ENCODE measurements at regions not wholly inside any gene's neighbourhood (a gene's known extent, or its start where the extent isn't known, plus 50 kb on each side); places are given as distances from the start of the nearest gene placed in this dataset.

DNA sequence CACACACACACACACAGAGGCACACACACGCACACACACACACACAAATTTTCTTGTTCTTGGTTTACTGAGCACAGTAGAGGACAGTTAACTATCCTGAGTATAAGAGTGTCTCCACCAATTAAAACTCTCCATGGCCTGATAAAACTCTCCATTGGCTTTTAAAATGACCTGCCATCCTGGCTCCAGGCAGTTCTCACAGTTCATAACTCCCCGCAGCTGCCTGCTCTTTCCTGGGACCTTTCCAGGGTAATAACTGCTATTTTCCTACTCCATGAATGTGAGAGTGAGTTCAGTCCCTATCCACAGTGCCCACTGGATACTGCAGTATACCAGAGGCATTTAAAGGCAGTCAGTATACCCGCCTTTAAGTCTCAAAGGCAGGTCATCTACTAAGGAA, 351.5 kb downstream of the PLPP3 start:
- H3K4me3 ChIP-seq (ENCODE audit: low read length) = no peak overlapping the region
- no peaks in the 10 kb centered on the region for H3K27me3 ChIP-seq (ENCODE audit: control insufficient read depth, insufficient read depth, low read length)
- no peak overlapping the region for H3K27ac ChIP-seq (ENCODE audit: low read length)
- DNase-seq (ENCODE audit: low read depth, low spot score) = no peak
- no peaks in the 10 kb centered on the region for H3K4me1 ChIP-seq (ENCODE audit: control insufficient read depth, insufficient read depth, low read length)
- no CpG with 5 or more reads among the region's 3 CpGs for WGBS (ENCODE audit: insufficient coverage, insufficient read length)
- H3K9me3 ChIP-seq (ENCODE audit: control insufficient read depth, insufficient read depth, low read length) = no peaks in the 10 kb centered on the region
- H3K36me3 ChIP-seq (ENCODE audit: control insufficient read depth, insufficient read depth, low read length) = no peaks in the 10 kb centered on the region

DNA sequence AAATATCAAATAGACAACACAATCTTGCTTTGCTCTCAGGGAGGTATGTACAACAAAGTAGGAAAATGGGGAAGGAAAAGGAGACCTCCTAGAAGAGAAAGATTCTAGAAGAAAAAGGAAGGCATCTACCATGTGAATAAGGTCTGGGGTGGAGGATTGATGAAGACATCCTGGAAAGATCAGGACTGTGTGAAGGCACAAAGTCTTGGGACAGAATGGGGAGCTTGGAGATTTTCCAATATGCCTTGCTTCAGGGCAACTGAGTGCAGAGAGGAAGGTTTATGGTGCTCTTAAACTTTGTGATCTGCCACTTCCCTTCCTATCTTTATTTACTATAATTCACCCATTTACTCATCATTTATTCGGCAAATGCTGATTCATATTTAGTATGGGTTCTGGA, 352.0 kb downstream of the PLPP3 start:
- no peaks in the 10 kb centered on the region for H3K9me3 ChIP-seq (ENCODE audit: control insufficient read depth, insufficient read depth, low read length)
- no peaks in the 10 kb centered on the region for H3K27me3 ChIP-seq (ENCODE audit: control insufficient read depth, insufficient read depth, low read length)
- no peak overlapping the region for H3K27ac ChIP-seq (ENCODE audit: low read length)
- DNase-seq (ENCODE audit: low read depth, low spot score) = no peak
- no peaks in the 10 kb centered on the region for H3K4me1 ChIP-seq (ENCODE audit: control insufficient read depth, insufficient read depth, low read length)
- no peak overlapping the region for H3K4me3 ChIP-seq (ENCODE audit: low read length)
- no peaks in the 10 kb centered on the region for H3K36me3 ChIP-seq (ENCODE audit: control insufficient read depth, insufficient read depth, low read length)
- no CpG with 5 or more reads among the region's 1 CpG for WGBS (ENCODE audit: insufficient coverage, insufficient read length)

DNA sequence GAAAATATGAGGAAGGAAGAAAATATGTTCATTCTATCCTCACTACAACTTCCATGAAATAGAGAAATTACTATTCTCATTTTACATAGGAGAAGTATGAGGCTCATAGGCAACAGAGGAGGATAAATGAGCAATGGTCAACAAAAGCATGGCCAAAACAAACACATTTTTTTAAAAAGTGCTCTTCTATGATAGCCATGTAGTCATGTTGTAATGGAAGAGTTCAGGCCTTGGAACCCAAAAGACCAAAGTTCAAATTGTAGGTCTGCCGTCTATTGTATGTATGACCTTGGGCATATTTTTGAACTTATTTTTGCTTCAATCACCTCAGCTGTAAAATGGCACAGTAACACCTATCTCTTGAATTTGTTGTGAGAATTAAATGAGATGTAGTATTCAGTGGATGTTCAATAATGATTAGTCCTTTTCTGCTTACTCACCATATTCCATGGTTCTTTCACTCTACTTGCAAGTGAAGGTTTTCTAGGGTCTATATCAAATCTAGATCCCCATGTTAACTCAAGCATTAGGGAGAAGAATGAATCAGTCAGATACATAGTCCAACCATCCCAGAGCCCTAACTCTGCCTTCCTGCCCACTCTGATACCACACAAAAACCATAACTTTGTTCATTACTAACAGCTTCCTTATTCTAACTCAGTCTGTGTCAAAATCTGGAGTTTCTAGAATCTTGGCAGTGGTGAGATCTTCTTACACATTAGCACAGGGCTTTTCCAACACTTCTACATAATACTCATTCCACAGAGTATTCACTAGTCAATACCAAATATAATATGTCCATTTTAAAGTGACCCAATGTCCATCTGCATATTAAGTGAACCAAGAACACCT, 353.2 kb downstream of the PLPP3 start:
- Histone ChIP-seq H3K36me3 (ENCODE audit: control insufficient read depth, insufficient read depth, low read length) (no peaks in the 10 kb centered on the region), H3K4me1 (ENCODE audit: control insufficient read depth, insufficient read depth, low read length) (no peaks in the 10 kb centered on the region), H3K27ac (ENCODE audit: low read length) (no peak overlapping the region), H3K9me3 (ENCODE audit: control insufficient read depth, insufficient read depth, low read length) (no peaks in the 10 kb centered on the region), H3K4me3 (ENCODE audit: low read length) (no peak overlapping the region), H3K27me3 (ENCODE audit: control insufficient read depth, insufficient read depth, low read length) (no peaks in the 10 kb centered on the region)
- WGBS (ENCODE audit: insufficient coverage, insufficient read length) = no CpG with 5 or more reads among the region's 1 CpG
- DNase-seq (ENCODE audit: low read depth, low spot score) = no peak

DNA sequence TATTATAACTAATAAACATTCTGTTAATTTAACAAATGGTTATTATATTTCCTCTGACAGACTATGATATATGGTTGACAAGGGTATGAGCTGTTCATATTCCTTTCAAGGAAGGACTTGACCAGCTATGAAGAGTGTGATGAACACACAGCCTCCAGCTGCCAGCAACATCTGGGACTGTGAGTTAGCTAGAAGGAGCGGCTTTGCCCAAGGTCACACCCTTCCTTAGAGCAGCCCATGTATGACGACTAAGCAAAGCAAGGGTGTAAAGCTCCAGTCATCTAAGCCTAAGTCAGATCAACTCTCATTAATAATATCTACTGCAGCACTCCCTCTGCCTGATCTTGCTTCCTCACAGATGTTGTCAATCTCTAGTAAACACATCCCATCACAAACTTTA, 355.4 kb downstream of the PLPP3 start:
- Histone ChIP-seq H3K27ac (ENCODE audit: low read length) (no peak overlapping the region), H3K9me3 (ENCODE audit: control insufficient read depth, insufficient read depth, low read length) (no peaks in the 10 kb centered on the region), H3K36me3 (ENCODE audit: control insufficient read depth, insufficient read depth, low read length) (no peaks in the 10 kb centered on the region), H3K4me1 (ENCODE audit: control insufficient read depth, insufficient read depth, low read length) (no peaks in the 10 kb centered on the region), H3K4me3 (ENCODE audit: low read length) (no peak overlapping the region), H3K27me3 (ENCODE audit: control insufficient read depth, insufficient read depth, low read length) (no peaks in the 10 kb centered on the region)
- DNase-seq (ENCODE audit: low read depth, low spot score) = no peak
- WGBS (ENCODE audit: insufficient coverage, insufficient read length) = no CpG with 5 or more reads among the region's 2 CpGs

GRCh38 chr1:56222914-56223540, 356.3 kb downstream of the PLPP3 start:
- no peaks in the 10 kb centered on the region for H3K27me3 ChIP-seq (ENCODE audit: control insufficient read depth, insufficient read depth, low read length)
- H3K4me1 ChIP-seq (ENCODE audit: control insufficient read depth, insufficient read depth, low read length) = no peaks in the 10 kb centered on the region
- no peak overlapping the region for H3K4me3 ChIP-seq (ENCODE audit: low read length)
- H3K9me3 ChIP-seq (ENCODE audit: control insufficient read depth, insufficient read depth, low read length) = no peaks in the 10 kb centered on the region
- H3K36me3 ChIP-seq (ENCODE audit: control insufficient read depth, insufficient read depth, low read length) = no peaks in the 10 kb centered on the region
- no peak overlapping the region for H3K27ac ChIP-seq (ENCODE audit: low read length)
- DNase-seq (ENCODE audit: low read depth, low spot score) = no peak

DNA sequence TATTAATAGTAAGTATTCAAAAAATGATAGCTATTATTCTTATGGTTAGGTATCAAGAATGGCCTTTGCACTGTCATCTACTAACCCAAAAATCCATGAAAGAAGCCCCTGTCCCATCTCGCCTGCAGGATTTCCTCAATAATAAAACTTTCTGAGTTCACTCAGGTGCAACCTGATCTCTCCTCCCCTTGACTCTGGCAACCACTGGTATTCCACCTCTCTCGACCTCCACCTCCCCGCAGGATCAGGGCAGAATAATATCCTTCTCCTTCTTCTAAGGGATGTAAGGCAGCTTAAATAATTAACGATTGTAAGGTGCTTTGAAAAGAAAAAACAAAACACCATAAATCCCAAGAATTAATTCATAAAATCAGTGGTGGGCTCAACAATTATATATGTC, 359.3 kb downstream of the PLPP3 start:
- WGBS (ENCODE audit: insufficient coverage, insufficient read length) = no CpG with 5 or more reads among the region's 4 CpGs

DNA sequence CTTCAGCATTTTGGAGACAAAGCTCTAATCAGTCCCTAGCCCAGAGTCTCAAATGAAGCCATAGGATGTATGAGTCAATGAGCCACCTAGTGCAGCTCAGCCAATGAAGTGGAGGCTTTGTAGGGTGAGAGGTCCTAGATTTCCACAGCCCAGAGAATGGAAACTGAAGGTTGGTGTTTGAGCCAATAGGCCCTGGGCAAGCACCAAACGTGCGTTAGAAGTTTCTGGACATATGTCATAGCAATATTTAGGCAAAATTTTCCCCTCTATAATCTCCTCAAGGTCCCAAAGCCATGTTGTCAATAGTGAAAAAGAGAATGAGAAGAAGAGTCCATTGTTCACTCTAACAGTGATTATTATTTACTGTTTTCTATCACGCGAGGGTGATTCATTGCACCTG, 361.3 kb downstream of the PLPP3 start:
- Histone ChIP-seq H3K27ac (ENCODE audit: low read length) (no peak overlapping the region), H3K9me3 (ENCODE audit: control insufficient read depth, insufficient read depth, low read length) (no peaks in the 10 kb centered on the region), H3K4me1 (ENCODE audit: control insufficient read depth, insufficient read depth, low read length) (no peaks in the 10 kb centered on the region), H3K4me3 (ENCODE audit: low read length) (no peak overlapping the region), H3K36me3 (ENCODE audit: control insufficient read depth, insufficient read depth, low read length) (no peaks in the 10 kb centered on the region), H3K27me3 (ENCODE audit: control insufficient read depth, insufficient read depth, low read length) (no peaks in the 10 kb centered on the region)
- WGBS (ENCODE audit: insufficient coverage, insufficient read length) = no CpG with 5 or more reads among the region's 4 CpGs
- no peak for DNase-seq (ENCODE audit: low read depth, low spot score)

More for the DNA sequence above, 359.3 kb downstream of the PLPP3 start:
- H3K4me3 ChIP-seq (ENCODE audit: low read length) = no peak overlapping the region
- H3K9me3 ChIP-seq (ENCODE audit: control insufficient read depth, insufficient read depth, low read length) = no peaks in the 10 kb centered on the region
- H3K27ac ChIP-seq (ENCODE audit: low read length) = no peak overlapping the region
- no peak for DNase-seq (ENCODE audit: low read depth, low spot score)
- H3K36me3 ChIP-seq (ENCODE audit: control insufficient read depth, insufficient read depth, low read length) = no peaks in the 10 kb centered on the region
- no peaks in the 10 kb centered on the region for H3K4me1 ChIP-seq (ENCODE audit: control insufficient read depth, insufficient read depth, low read length)
- no peaks in the 10 kb centered on the region for H3K27me3 ChIP-seq (ENCODE audit: control insufficient read depth, insufficient read depth, low read length)

- H3K27ac ChIP-seq (ENCODE audit: low read length) = no peak overlapping the region
- WGBS (ENCODE audit: insufficient coverage, insufficient read length) = no CpG with 5 or more reads among the region's 4 CpGs
- no peak overlapping the region for H3K4me3 ChIP-seq (ENCODE audit: low read length)
- DNase-seq (ENCODE audit: low read depth, low spot score) = no peak
- no peaks in the 10 kb centered on the region for H3K9me3 ChIP-seq (ENCODE audit: control insufficient read depth, insufficient read depth, low read length)
- H3K36me3 ChIP-seq (ENCODE audit: control insufficient read depth, insufficient read depth, low read length) = no peaks in the 10 kb centered on the region
- no peaks in the 10 kb centered on the region for H3K4me1 ChIP-seq (ENCODE audit: control insufficient read depth, insufficient read depth, low read length)
- H3K27me3 ChIP-seq (ENCODE audit: control insufficient read depth, insufficient read depth, low read length) = no peaks in the 10 kb centered on the region
These were observed 363.1 kb downstream of the PLPP3 start for GRCh38 chr1:56216218-56216617.

DNA sequence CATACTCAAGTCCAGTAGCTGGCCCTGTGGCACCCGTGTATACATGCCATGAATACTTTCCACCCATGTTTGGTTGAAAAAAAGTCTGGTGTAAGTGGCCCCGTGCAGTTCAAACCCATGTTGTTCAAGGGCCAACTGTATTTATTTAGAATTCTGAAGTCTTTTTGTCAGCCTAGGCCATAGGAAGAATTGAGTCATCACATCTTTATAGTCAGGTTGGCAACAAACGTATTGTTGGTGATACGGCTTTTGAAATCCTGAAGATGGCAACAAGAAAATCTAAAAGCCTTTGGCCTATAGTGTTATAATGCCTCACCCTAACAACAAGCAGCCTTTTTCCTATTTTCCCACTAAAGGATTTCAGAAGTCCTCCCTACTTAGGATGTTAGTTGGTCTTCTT, 363.6 kb downstream of the PLPP3 start:
- no peaks in the 10 kb centered on the region for H3K27me3 ChIP-seq (ENCODE audit: control insufficient read depth, insufficient read depth, low read length)
- no peaks in the 10 kb centered on the region for H3K9me3 ChIP-seq (ENCODE audit: control insufficient read depth, insufficient read depth, low read length)
- H3K4me1 ChIP-seq (ENCODE audit: control insufficient read depth, insufficient read depth, low read length) = no peaks in the 10 kb centered on the region
- H3K4me3 ChIP-seq (ENCODE audit: low read length) = no peak overlapping the region
- no peak overlapping the region for H3K27ac ChIP-seq (ENCODE audit: low read length)
- no peaks in the 10 kb centered on the region for H3K36me3 ChIP-seq (ENCODE audit: control insufficient read depth, insufficient read depth, low read length)
- no peak for DNase-seq (ENCODE audit: low read depth, low spot score)
- no CpG with 5 or more reads among the region's 4 CpGs for WGBS (ENCODE audit: insufficient coverage, insufficient read length)

- DNase-seq (ENCODE audit: low read depth, low spot score) = no peak
- H3K4me3 ChIP-seq (ENCODE audit: low read length) = no peak overlapping the region
These were observed 364.3 kb downstream of the PLPP3 start for GRCh38 chr1:56215086-56215485.

DNA sequence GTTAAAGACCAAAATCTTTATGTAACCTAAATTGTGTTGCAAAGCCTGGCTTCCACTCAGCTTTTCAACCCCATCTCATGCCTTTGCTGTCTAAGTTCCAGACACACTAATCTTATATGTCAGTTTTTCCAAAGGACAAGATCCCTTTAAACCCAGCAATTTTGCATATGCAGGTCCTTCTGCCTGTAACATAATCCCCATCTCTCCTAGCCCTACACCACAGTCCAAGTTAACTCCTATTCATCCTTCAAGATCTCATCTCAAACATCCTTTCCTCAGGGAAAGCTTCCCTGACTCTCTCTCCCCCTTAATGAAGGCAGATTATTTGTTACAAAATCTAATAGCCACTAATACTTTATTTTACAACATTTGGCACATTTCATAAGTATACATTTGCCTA, 366.3 kb downstream of the PLPP3 start:
- Histone ChIP-seq H3K27ac (ENCODE audit: low read length) (no peak overlapping the region), H3K36me3 (ENCODE audit: control insufficient read depth, insufficient read depth, low read length) (no peaks in the 10 kb centered on the region), H3K9me3 (ENCODE audit: control insufficient read depth, insufficient read depth, low read length) (no peaks in the 10 kb centered on the region), H3K4me1 (ENCODE audit: control insufficient read depth, insufficient read depth, low read length) (no peaks in the 10 kb centered on the region), H3K27me3 (ENCODE audit: control insufficient read depth, insufficient read depth, low read length) (no peaks in the 10 kb centered on the region), H3K4me3 (ENCODE audit: low read length) (no peak overlapping the region)
- DNase-seq (ENCODE audit: low read depth, low spot score) = no peak

More at GRCh38 chr1:56215086-56215485, 364.3 kb downstream of the PLPP3 start:
- no CpG with 5 or more reads among the region's 3 CpGs for WGBS (ENCODE audit: insufficient coverage, insufficient read length)
- Histone ChIP-seq H3K9me3 (ENCODE audit: control insufficient read depth, insufficient read depth, low read length) (no peaks in the 10 kb centered on the region), H3K27ac (ENCODE audit: low read length) (no peak overlapping the region), H3K27me3 (ENCODE audit: control insufficient read depth, insufficient read depth, low read length) (no peaks in the 10 kb centered on the region), H3K4me1 (ENCODE audit: control insufficient read depth, insufficient read depth, low read length) (no peaks in the 10 kb centered on the region), H3K36me3 (ENCODE audit: control insufficient read depth, insufficient read depth, low read length) (no peaks in the 10 kb centered on the region)
